Endothelial cell of umbilical vein (primary cell): ENCODE measurements at regions not wholly inside any gene's neighbourhood (a gene's known extent, or its start where the extent isn't known, plus 50 kb on each side); places are given as distances from the start of the nearest gene placed in this dataset.
"Not testable (repeated sequence)": the region's sequence is repeated elsewhere in the genome, so short reads cannot be mapped to it uniquely, and the experiment has no call there.

Experiments
- BruUV-seq: library from RNA; stranded (reverse); fragments of 400-500 nt; replicated peaks from 2 replicates; lab custom pipeline; 2021; lab: Mats Ljungman, UMichigan
- CTCF ChIA-PET: fragments of 300-600, 350-600 bp; sonication (Branson Sonifier 250); formaldehyde crosslinking; loops from one replicate; lab custom pipeline; 2021; ENCODE audit warnings: antibody characterized with exemption, inconsistent platforms; lab: Charles Lee
- POLR2A ChIA-PET: fragments of 300-600, 350-600 bp; sonication (Branson Sonifier 250); formaldehyde crosslinking; loops from one replicate; lab custom pipeline; 2021; ENCODE audit warnings: antibody characterized with exemption, inconsistent platforms; lab: Charles Lee
- DNase-seq: peaks from one replicate; pipeline ENCODE4 v3.0.0-alpha.2; 2011; ENCODE audit warnings: low read depth, low spot score
- FAIRE-seq: peaks from 2 replicates; lab custom pipeline; 2011; peaks lifted over from hg19 to GRCh38; lab: Jason Lieb, UNC
- H2AFZ ChIP-seq: 2 replicates; pipeline ENCODE4 v1.6.0; 2012; ENCODE audit warnings: low read depth, low read length, control low read depth, inconsistent platforms
- H3K27ac ChIP-seq: 2 replicates; pipeline ENCODE4 v1.5.1; 2011; ENCODE audit warnings: low read depth, mild to moderate bottlenecking, control low read depth, low read length, moderate library complexity; ENCODE audit not compliant: insufficient read depth
- H3K27me3 ChIP-seq, 2 experiments: 2 replicates each; pipeline versions ENCODE4 v1.6.0 to v1.6.1; 2011; ENCODE audit warnings: low read length in 2 of 2, mixed read lengths in 1 of 2; ENCODE audit not compliant: control insufficient read depth in 2 of 2, insufficient read depth in 2 of 2
- H3K36me3 ChIP-seq, 2 experiments: 2 replicates in 1 of 2; 3 replicates in 1 of 2; pipeline ENCODE4 v1.5.1; 2011; ENCODE audit warnings: low read length in 2 of 2, mild to moderate bottlenecking in 1 of 2, moderate library complexity in 1 of 2; ENCODE audit not compliant: control insufficient read depth in 2 of 2, insufficient read depth in 2 of 2; ENCODE audit errors: extremely low read depth in 1 of 2
- H3K4me1 ChIP-seq: 3 replicates; pipeline ENCODE4 v1.5.1; 2011; ENCODE audit warnings: mild to moderate bottlenecking, low read length; ENCODE audit not compliant: control insufficient read depth, insufficient read depth; ENCODE audit errors: extremely low read depth
- H3K4me2 ChIP-seq: 2 replicates; pipeline ENCODE4 v1.6.1; 2011; ENCODE audit warnings: low read length, control low read depth, mixed read lengths; ENCODE audit not compliant: insufficient read depth
- H3K4me3 ChIP-seq, 3 experiments: fragments of 200-600 bp in 1 of 3; sonication (generic), shearing (Covaris generic) in 1 of 3; replicated peaks in 1 of 3; 2 replicates each; pipeline ENCODE4 v1.5.1; 2011 to 2016; ENCODE audit warnings: control low read depth in 3 of 3, low read length in 3 of 3, mild to moderate bottlenecking in 2 of 3, inconsistent platforms in 1 of 3, low read depth in 1 of 3, moderate library complexity in 1 of 3; ENCODE audit not compliant: insufficient read depth in 1 of 3
- H3K79me2 ChIP-seq: 2 replicates; pipeline ENCODE4 v1.6.0; 2012; ENCODE audit warnings: low read length, inconsistent platforms; ENCODE audit not compliant: control insufficient read depth, insufficient read depth
- H3K9ac ChIP-seq: replicated peaks from 2 replicates; pipeline ENCODE3; 2011; ENCODE audit warnings: low read length, control low read depth; ENCODE audit not compliant: insufficient read depth; ENCODE audit errors: extremely low read depth
- H3K9me1 ChIP-seq: replicated peaks from 3 replicates; pipeline ENCODE4 v1.6.0; 2011; ENCODE audit warnings: mild to moderate bottlenecking, low read length; ENCODE audit not compliant: control insufficient read depth, insufficient read depth; ENCODE audit errors: extremely low read depth
- H3K9me3 ChIP-seq: replicated peaks from 2 replicates; pipeline ENCODE4 v1.5.1; 2012; ENCODE audit warnings: low read length, inconsistent platforms; ENCODE audit not compliant: control insufficient read depth, insufficient read depth
- H4K20me1 ChIP-seq: replicated peaks from 2 replicates; pipeline ENCODE3; 2011; ENCODE audit warnings: mild to moderate bottlenecking, low read length; ENCODE audit not compliant: control insufficient read depth, insufficient read depth; ENCODE audit errors: extremely low read depth
- EZH2 ChIP-seq: IDR thresholded peaks from 2 replicates; pipeline ENCODE4 v1.6.1; 2012; ENCODE audit warnings: borderline replicate concordance, low read depth, mild to moderate bottlenecking, moderate library complexity, low read length, inconsistent platforms; ENCODE audit not compliant: severe bottlenecking
- FOS ChIP-seq: IDR thresholded peaks from 2 replicates; pipeline ENCODE4 v1.6.1; 2011; ENCODE audit warnings: mild to moderate bottlenecking, low read length, moderate library complexity, borderline replicate concordance; ENCODE audit not compliant: insufficient read depth
- GATA2 ChIP-seq: IDR thresholded peaks from 2 replicates; pipeline ENCODE4 v1.7.0; 2011; ENCODE audit warnings: low read depth, mild to moderate bottlenecking, moderate library complexity, mixed read lengths, low read length; ENCODE audit not compliant: insufficient read length, insufficient read depth
- JUN ChIP-seq: IDR thresholded peaks from 2 replicates; pipeline ENCODE4 v1.6.1; 2011; ENCODE audit warnings: borderline replicate concordance, low read depth; ENCODE audit not compliant: insufficient read length, insufficient read depth
- MYC ChIP-seq: IDR thresholded peaks from one replicate; pipeline ENCODE4 v1.6.1; 2011; ENCODE audit warnings: mild to moderate bottlenecking, low read depth, low read length
- POLR2A ChIP-seq: IDR thresholded peaks from 2 replicates; pipeline ENCODE4 v1.6.1; 2012; ENCODE audit warnings: low read depth, mild to moderate bottlenecking, control low read depth, low read length
- POLR2AphosphoS5 ChIP-seq: IDR thresholded peaks from 2 replicates; pipeline ENCODE4 v1.6.1; 2012; ENCODE audit warnings: low read depth, mild to moderate bottlenecking, control low read depth, low read length, moderate library complexity; ENCODE audit not compliant: insufficient read depth
- dilution Hi-C: fragments of 300-500 bp; cut with MboI; formaldehyde crosslinking; loops from one replicate; pipeline ENCODE4 v1.15.0; 2019; ENCODE audit warnings: low sequenced_read_pairs; ENCODE audit not compliant: extremely low pct_ligation_motif_present
- intact Hi-C: fragments of 100-400 bp; cut with micrococcal nuclease; formaldehyde crosslinking; loops from one replicate; pipeline ENCODE4 v1.10.0; 2022
- TF ChIP-seq, protein P1 (sequence below), 2 donors: IDR thresholded peaks; 1 replicate in 1 of 2; 2 replicates in 1 of 2; pipeline ENCODE4 v1.5.1; 2011; ENCODE audit warnings: low read length in 2 of 2, mild to moderate bottlenecking in 2 of 2, moderate library complexity in 2 of 2, control low read depth in 1 of 2, inconsistent platforms in 1 of 2, low read depth in 1 of 2; ENCODE audit not compliant: insufficient read depth in 1 of 2; ENCODE audit errors: extremely low read depth in 1 of 2
- TF ChIP-seq, protein P2 (sequence below): IDR thresholded peaks from 2 replicates; pipeline ENCODE4 v1.6.1; 2011; ENCODE audit not compliant: insufficient read depth, insufficient read length

DNA sequence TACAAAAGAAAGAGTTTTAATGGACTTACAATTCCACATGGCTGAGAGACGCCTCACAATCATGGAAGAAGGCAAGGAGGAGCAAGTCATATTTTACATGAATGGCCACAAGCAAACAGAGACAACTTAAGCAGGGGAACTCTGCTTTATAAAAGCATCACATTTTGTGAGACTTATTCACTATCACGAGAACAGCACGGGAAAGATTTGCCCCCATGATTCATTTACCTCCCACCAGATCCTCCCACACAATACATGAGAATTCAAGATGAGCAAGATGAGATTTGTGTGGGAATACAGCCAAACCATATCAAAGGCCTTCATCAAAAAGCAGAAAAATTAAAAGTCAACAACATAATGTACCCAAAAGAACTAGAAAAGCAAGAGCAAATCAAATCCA, 111.0 kb upstream of the RPRM start:
- Histone ChIP-seq H2AFZ (no peak overlapping the region), H3K4me2 (no peak overlapping the region), H3K4me3 (no peak overlapping the region), H3K36me3 (no peaks in the 10 kb centered on the region), H4K20me1 (no peaks in the 10 kb centered on the region), H3K9me1 (no peaks in the 10 kb centered on the region), H3K9ac (no peak overlapping the region), H3K4me1 (no peaks in the 10 kb centered on the region), H3K9me3 (no peaks in the 10 kb centered on the region), H3K27ac (no peak overlapping the region), H3K27me3 (no peaks in the 10 kb centered on the region), H3K79me2 (no peaks in the 10 kb centered on the region)
- ChIA-PET POLR2A (no interaction called here), CTCF (no interaction called here)
- intact Hi-C loops: no loop called here
- no peak for TF ChIP-seq FOS
- no peak for TF ChIP-seq EZH2
- TF ChIP-seq POLR2A: no peak
- no peak for TF ChIP-seq JUN
- TF ChIP-seq, protein P1, sequence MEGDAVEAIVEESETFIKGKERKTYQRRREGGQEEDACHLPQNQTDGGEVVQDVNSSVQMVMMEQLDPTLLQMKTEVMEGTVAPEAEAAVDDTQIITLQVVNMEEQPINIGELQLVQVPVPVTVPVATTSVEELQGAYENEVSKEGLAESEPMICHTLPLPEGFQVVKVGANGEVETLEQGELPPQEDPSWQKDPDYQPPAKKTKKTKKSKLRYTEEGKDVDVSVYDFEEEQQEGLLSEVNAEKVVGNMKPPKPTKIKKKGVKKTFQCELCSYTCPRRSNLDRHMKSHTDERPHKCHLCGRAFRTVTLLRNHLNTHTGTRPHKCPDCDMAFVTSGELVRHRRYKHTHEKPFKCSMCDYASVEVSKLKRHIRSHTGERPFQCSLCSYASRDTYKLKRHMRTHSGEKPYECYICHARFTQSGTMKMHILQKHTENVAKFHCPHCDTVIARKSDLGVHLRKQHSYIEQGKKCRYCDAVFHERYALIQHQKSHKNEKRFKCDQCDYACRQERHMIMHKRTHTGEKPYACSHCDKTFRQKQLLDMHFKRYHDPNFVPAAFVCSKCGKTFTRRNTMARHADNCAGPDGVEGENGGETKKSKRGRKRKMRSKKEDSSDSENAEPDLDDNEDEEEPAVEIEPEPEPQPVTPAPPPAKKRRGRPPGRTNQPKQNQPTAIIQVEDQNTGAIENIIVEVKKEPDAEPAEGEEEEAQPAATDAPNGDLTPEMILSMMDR (IDR thresholded peaks at IDR 0.05; ENCODE audit: extremely low read depth in 1 of 2, insufficient read depth in 1 of 2, low read depth in 1 of 2, low read length in 2 of 2): no peak
- TF ChIP-seq MYC: no peak
- TF ChIP-seq POLR2AphosphoS5: no peak
- TF ChIP-seq, protein P2, sequence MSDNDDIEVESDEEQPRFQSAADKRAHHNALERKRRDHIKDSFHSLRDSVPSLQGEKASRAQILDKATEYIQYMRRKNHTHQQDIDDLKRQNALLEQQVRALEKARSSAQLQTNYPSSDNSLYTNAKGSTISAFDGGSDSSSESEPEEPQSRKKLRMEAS: no peak
- no peak for TF ChIP-seq GATA2
- FAIRE-seq (no peak), DNase-seq (no peak)
- dilution Hi-C loops: no loop called here
- no TSS peak for BruUV-seq

DNA sequence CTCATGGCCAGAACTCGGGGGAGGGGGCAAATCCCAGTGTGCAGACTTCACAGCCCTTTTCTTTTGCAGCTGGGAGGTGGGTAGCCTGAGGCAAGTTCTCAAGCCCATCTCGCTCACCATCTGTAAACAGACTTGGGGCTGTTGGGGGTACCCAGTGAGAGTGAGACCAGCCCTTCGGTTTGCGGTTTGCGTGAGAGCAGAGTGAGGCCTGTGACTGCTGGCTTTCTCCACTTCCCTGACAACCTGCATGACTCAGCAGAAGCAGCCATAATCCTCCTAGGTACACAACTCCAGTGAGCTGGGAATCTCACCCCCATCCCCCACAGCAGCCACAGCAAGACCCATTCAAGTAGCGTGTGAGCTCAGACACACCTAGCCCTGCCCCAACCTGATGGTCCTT, 114.5 kb upstream of the RPRM start:
- intact Hi-C loops, H3K9me3 ChIP-seq, DNase-seq, H2AFZ ChIP-seq, H3K9ac ChIP-seq, POLR2A ChIA-PET, dilution Hi-C loops, H3K79me2 ChIP-seq, H3K4me1 ChIP-seq, H3K36me3 ChIP-seq, CTCF ChIA-PET, FAIRE-seq, H3K4me3 ChIP-seq, H3K9me1 ChIP-seq, H3K27ac ChIP-seq, H4K20me1 ChIP-seq, H3K4me2 ChIP-seq, BruUV-seq, H3K27me3 ChIP-seq: not testable (repeated sequence)
